ENCODE measurements at regions not wholly inside any gene's neighbourhood (a gene's known extent, or its start where the extent isn't known, plus 50 kb on each side); places are given as distances from the start of the nearest gene placed in this dataset.
A peak's percentile ranks its signal among the peaks of the same experiment; 100 is the strongest.

- no peaks in the 10 kb centered on the region for H3K9me3 ChIP-seq (ENCODE audit: control insufficient read depth in 2 of 2, low read length in 2 of 2)
- no peaks in the 10 kb centered on the region for H3K36me3 ChIP-seq (ENCODE audit: control insufficient read depth, insufficient read depth, low read length)
- Mint-ChIP-seq H3K4me3 (no peak overlapping the region), H3K36me3 (no peaks in the 10 kb centered on the region), H3K4me1 (peaks cover 0 to 5% (median 3%) of the 10 kb centered on the region in 4 donors), H3K27ac (no peak overlapping the region), H3K27me3 (peaks cover 7% of the 10 kb centered on the region), H3K9me3 (peaks cover 0 to 2% (median 0%) of the 10 kb centered on the region in 7 donors)
- H3K4me3 ChIP-seq (ENCODE audit: low read depth, low read length): no peak overlapping the region
- DNase-seq (no peak), ATAC-seq (ENCODE audit: low read depth in 2 of 2) (no peak)
- no peaks in the 10 kb centered on the region for H3K4me1 ChIP-seq (ENCODE audit: control insufficient read depth, insufficient read depth, low read length, poor library complexity, severe bottlenecking)
- H3K27me3 ChIP-seq (ENCODE audit: control insufficient read depth, insufficient read depth, low read length): no peaks in the 10 kb centered on the region
- no peak overlapping the region for H3K27ac ChIP-seq (ENCODE audit: insufficient read depth, low read length, poor library complexity, severe bottlenecking)
Observed at GRCh38 chr10:3514691-3515090, 270.3 kb downstream of the KLF6 start.

GRCh38 chr10:3512263-3512662, 272.7 kb downstream of the KLF6 start:
- Histone ChIP-seq H3K4me3 (ENCODE audit: low read depth, low read length) (no peak overlapping the region), H3K27me3 (ENCODE audit: control insufficient read depth, insufficient read depth, low read length) (no peaks in the 10 kb centered on the region), H3K36me3 (ENCODE audit: control insufficient read depth, insufficient read depth, low read length) (no peaks in the 10 kb centered on the region), H3K4me1 (ENCODE audit: control insufficient read depth, insufficient read depth, low read length, poor library complexity, severe bottlenecking) (no peaks in the 10 kb centered on the region), H3K27ac (ENCODE audit: insufficient read depth, low read length, poor library complexity, severe bottlenecking) (no peak overlapping the region), H3K9me3 (ENCODE audit: control insufficient read depth in 2 of 2, low read length in 2 of 2) (no peaks in the 10 kb centered on the region)
- H3K4me1 Mint-ChIP-seq: peaks cover 0 to 5% (median 3%) of the 10 kb centered on the region in 4 donors
- H3K9me3 Mint-ChIP-seq: peaks cover 0 to 2% (median 0%) of the 10 kb centered on the region in 7 donors
- DNase-seq (no peak), ATAC-seq (ENCODE audit: low read depth in 2 of 2) (no peak)
- no peak overlapping the region for H3K27ac Mint-ChIP-seq
- no peak overlapping the region for H3K4me3 Mint-ChIP-seq
- H3K27me3 Mint-ChIP-seq: peaks cover 7% of the 10 kb centered on the region
- no peaks in the 10 kb centered on the region for H3K36me3 Mint-ChIP-seq

- Histone ChIP-seq H3K4me1 (ENCODE audit: control insufficient read depth, insufficient read depth, low read length, poor library complexity, severe bottlenecking) (no peaks in the 10 kb centered on the region), H3K27ac (ENCODE audit: insufficient read depth, low read length, poor library complexity, severe bottlenecking) (no peak overlapping the region), H3K27me3 (ENCODE audit: control insufficient read depth, insufficient read depth, low read length) (no peaks in the 10 kb centered on the region), H3K36me3 (ENCODE audit: control insufficient read depth, insufficient read depth, low read length) (no peaks in the 10 kb centered on the region), H3K9me3 (ENCODE audit: control insufficient read depth in 2 of 2, low read length in 2 of 2) (no peaks in the 10 kb centered on the region), H3K4me3 (ENCODE audit: low read depth, low read length) (no peak overlapping the region)
- peaks cover 0 to 5% (median 1%) of the 10 kb centered on the region in 4 donors for H3K4me1 Mint-ChIP-seq
- H3K27ac Mint-ChIP-seq: no peak overlapping the region
- H3K27me3 Mint-ChIP-seq: peaks cover 1% of the 10 kb centered on the region
- H3K9me3 Mint-ChIP-seq: peaks cover 0 to 2% (median 0%) of the 10 kb centered on the region in 7 donors
- no peak overlapping the region for H3K4me3 Mint-ChIP-seq
- H3K36me3 Mint-ChIP-seq: no peaks in the 10 kb centered on the region
- DNase-seq (no peak), ATAC-seq (ENCODE audit: low read depth in 2 of 2) (no peak)
Observed at GRCh38 chr10:3511483-3511882, 273.5 kb downstream of the KLF6 start.

GRCh38 chr10:3510741-3511140, 274.3 kb downstream of the KLF6 start:
- DNase-seq: no peak
- H3K36me3 ChIP-seq (ENCODE audit: control insufficient read depth, insufficient read depth, low read length): no peaks in the 10 kb centered on the region
- ATAC-seq (ENCODE audit: low read depth in 2 of 2): peak in 1 of 2 donors; percentile 45
- no peaks in the 10 kb centered on the region for H3K4me1 ChIP-seq (ENCODE audit: control insufficient read depth, insufficient read depth, low read length, poor library complexity, severe bottlenecking)
- Mint-ChIP-seq H3K36me3 (no peaks in the 10 kb centered on the region), H3K4me3 (no peak overlapping the region), H3K4me1 (peaks cover 0 to 5% (median 1%) of the 10 kb centered on the region in 4 donors), H3K9me3 (peaks cover 0 to 2% (median 0%) of the 10 kb centered on the region in 7 donors), H3K27ac (no peak overlapping the region), H3K27me3 (no peaks in the 10 kb centered on the region)
- no peak overlapping the region for H3K27ac ChIP-seq (ENCODE audit: insufficient read depth, low read length, poor library complexity, severe bottlenecking)
- no peaks in the 10 kb centered on the region for H3K9me3 ChIP-seq (ENCODE audit: control insufficient read depth in 2 of 2, low read length in 2 of 2)
- H3K27me3 ChIP-seq (ENCODE audit: control insufficient read depth, insufficient read depth, low read length): no peaks in the 10 kb centered on the region
- H3K4me3 ChIP-seq (ENCODE audit: low read depth, low read length): no peak overlapping the region

- DNase-seq (no peak), ATAC-seq (ENCODE audit: low read depth in 2 of 2) (no peak)
- Mint-ChIP-seq H3K9me3 (peaks cover 0 to 2% (median 0%) of the 10 kb centered on the region in 7 donors), H3K4me1 (peaks cover 0 to 5% (median 1%) of the 10 kb centered on the region in 4 donors), H3K36me3 (no peaks in the 10 kb centered on the region), H3K27ac (no peak overlapping the region), H3K27me3 (no peaks in the 10 kb centered on the region), H3K4me3 (no peak overlapping the region)
- Histone ChIP-seq H3K9me3 (ENCODE audit: control insufficient read depth in 2 of 2, low read length in 2 of 2) (no peaks in the 10 kb centered on the region), H3K4me1 (ENCODE audit: control insufficient read depth, insufficient read depth, low read length, poor library complexity, severe bottlenecking) (no peaks in the 10 kb centered on the region), H3K27me3 (ENCODE audit: control insufficient read depth, insufficient read depth, low read length) (no peaks in the 10 kb centered on the region), H3K36me3 (ENCODE audit: control insufficient read depth, insufficient read depth, low read length) (no peaks in the 10 kb centered on the region), H3K27ac (ENCODE audit: insufficient read depth, low read length, poor library complexity, severe bottlenecking) (no peak overlapping the region), H3K4me3 (ENCODE audit: low read depth, low read length) (no peak overlapping the region)
Observed at GRCh38 chr10:3509355-3509754, 275.7 kb downstream of the KLF6 start.

GRCh38 chr10:3503299-3503698, 281.7 kb downstream of the KLF6 start:
- no peak for ATAC-seq (ENCODE audit: low read depth in 2 of 2)
- Mint-ChIP-seq H3K36me3 (no peaks in the 10 kb centered on the region), H3K4me3 (no peak overlapping the region), H3K9me3 (no peaks in the 10 kb centered on the region), H3K27me3 (peaks cover 16% of the 10 kb centered on the region), H3K4me1 (no peaks in the 10 kb centered on the region), H3K27ac (no peak overlapping the region)
- H3K27me3 ChIP-seq (ENCODE audit: control insufficient read depth, insufficient read depth, low read length): no peaks in the 10 kb centered on the region
- H3K4me1 ChIP-seq (ENCODE audit: control insufficient read depth, insufficient read depth, low read length, poor library complexity, severe bottlenecking): no peaks in the 10 kb centered on the region
- H3K4me3 ChIP-seq (ENCODE audit: low read depth, low read length): no peak overlapping the region
- no peaks in the 10 kb centered on the region for H3K9me3 ChIP-seq (ENCODE audit: control insufficient read depth in 2 of 2, low read length in 2 of 2)
- no peaks in the 10 kb centered on the region for H3K36me3 ChIP-seq (ENCODE audit: control insufficient read depth, insufficient read depth, low read length)
- H3K27ac ChIP-seq (ENCODE audit: insufficient read depth, low read length, poor library complexity, severe bottlenecking): no peak overlapping the region
- DNase-seq: no peak

GRCh38 chr10:3502673-3503072, 282.3 kb downstream of the KLF6 start:
- no peaks in the 10 kb centered on the region for H3K36me3 ChIP-seq (ENCODE audit: control insufficient read depth, insufficient read depth, low read length)

GRCh38 chr10:3500408-3500856, 284.6 kb downstream of the KLF6 start:
- Histone ChIP-seq H3K36me3 (ENCODE audit: control insufficient read depth, insufficient read depth, low read length) (no peaks in the 10 kb centered on the region), H3K4me3 (ENCODE audit: low read depth, low read length) (no peak overlapping the region), H3K9me3 (ENCODE audit: control insufficient read depth in 2 of 2, low read length in 2 of 2) (no peaks in the 10 kb centered on the region), H3K4me1 (ENCODE audit: control insufficient read depth, insufficient read depth, low read length, poor library complexity, severe bottlenecking) (no peaks in the 10 kb centered on the region), H3K27ac (ENCODE audit: insufficient read depth, low read length, poor library complexity, severe bottlenecking) (no peak overlapping the region), H3K27me3 (ENCODE audit: control insufficient read depth, insufficient read depth, low read length) (peaks cover 9% of the 10 kb centered on the region)
- no peak for ATAC-seq (ENCODE audit: low read depth in 2 of 2)
- H3K27ac Mint-ChIP-seq: no peak overlapping the region
- no peak overlapping the region for H3K4me3 Mint-ChIP-seq
- H3K36me3 Mint-ChIP-seq: no peaks in the 10 kb centered on the region
- H3K9me3 Mint-ChIP-seq: no peaks in the 10 kb centered on the region
- no peaks in the 10 kb centered on the region for H3K4me1 Mint-ChIP-seq
- no peak for DNase-seq
- peaks cover 43% of the 10 kb centered on the region for H3K27me3 Mint-ChIP-seq

More at GRCh38 chr10:3502673-3503072, 282.3 kb downstream of the KLF6 start:
- Histone ChIP-seq H3K27ac (ENCODE audit: insufficient read depth, low read length, poor library complexity, severe bottlenecking) (no peak overlapping the region), H3K27me3 (ENCODE audit: control insufficient read depth, insufficient read depth, low read length) (peaks cover 2% of the 10 kb centered on the region), H3K4me3 (ENCODE audit: low read depth, low read length) (no peak overlapping the region), H3K9me3 (ENCODE audit: control insufficient read depth in 2 of 2, low read length in 2 of 2) (no peaks in the 10 kb centered on the region), H3K4me1 (ENCODE audit: control insufficient read depth, insufficient read depth, low read length, poor library complexity, severe bottlenecking) (no peaks in the 10 kb centered on the region)
- Mint-ChIP-seq H3K36me3 (no peaks in the 10 kb centered on the region), H3K27ac (no peak overlapping the region), H3K4me1 (no peaks in the 10 kb centered on the region), H3K4me3 (no peak overlapping the region), H3K27me3 (peaks cover 21% of the 10 kb centered on the region), H3K9me3 (no peaks in the 10 kb centered on the region)
- ATAC-seq (ENCODE audit: low read depth in 2 of 2): no peak
- no peak for DNase-seq
